ENCODE measurements at regions not wholly inside any gene's neighbourhood (a gene's known extent, or its start where the extent isn't known, plus 50 kb on each side); places are given as distances from the start of the nearest gene placed in this dataset.

- TF ChIP-seq, protein P1, sequence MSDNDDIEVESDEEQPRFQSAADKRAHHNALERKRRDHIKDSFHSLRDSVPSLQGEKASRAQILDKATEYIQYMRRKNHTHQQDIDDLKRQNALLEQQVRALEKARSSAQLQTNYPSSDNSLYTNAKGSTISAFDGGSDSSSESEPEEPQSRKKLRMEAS (IDR thresholded peaks at IDR 0.05; ENCODE audit: low read depth, low read length): no peak
- TF ChIP-seq STAT1 (conservative IDR thresholded peaks at IDR 0.05) (no peak), EZH2 (IDR thresholded peaks at IDR 0.05; ENCODE audit: borderline replicate concordance, control insufficient read depth, low read depth, low read length) (no peak), POLR2A (IDR thresholded peaks at IDR 0.05; ENCODE audit: low read depth, low read length) (no peak), RCOR1 (conservative IDR thresholded peaks at IDR 0.05; ENCODE audit: low read depth, low read length) (no peak), TAF1 (IDR thresholded peaks at IDR 0.05; ENCODE audit: borderline replicate concordance, low read depth, low read length) (no peak), SUPT20H (IDR thresholded peaks at IDR 0.05; ENCODE audit: borderline replicate concordance, control insufficient read depth, low read depth, low read length) (no peak), YY1 (IDR thresholded peaks at IDR 0.05; ENCODE audit: low read depth, low read length) (no peak), USF1 (IDR thresholded peaks at IDR 0.05; ENCODE audit: borderline replicate concordance, extremely low read length, insufficient read depth, low read depth, low read length) (no peak), HDGF (IDR thresholded peaks at IDR 0.05) (no peak), HDAC2 (IDR thresholded peaks at IDR 0.05) (no peak), SMAD5 (IDR thresholded peaks at IDR 0.05; ENCODE audit: low read depth) (no peak), SIX5 (IDR thresholded peaks at IDR 0.05; ENCODE audit: low read depth, low read length, severe bottlenecking) (no peak)
- TF ChIP-seq, protein P2, sequence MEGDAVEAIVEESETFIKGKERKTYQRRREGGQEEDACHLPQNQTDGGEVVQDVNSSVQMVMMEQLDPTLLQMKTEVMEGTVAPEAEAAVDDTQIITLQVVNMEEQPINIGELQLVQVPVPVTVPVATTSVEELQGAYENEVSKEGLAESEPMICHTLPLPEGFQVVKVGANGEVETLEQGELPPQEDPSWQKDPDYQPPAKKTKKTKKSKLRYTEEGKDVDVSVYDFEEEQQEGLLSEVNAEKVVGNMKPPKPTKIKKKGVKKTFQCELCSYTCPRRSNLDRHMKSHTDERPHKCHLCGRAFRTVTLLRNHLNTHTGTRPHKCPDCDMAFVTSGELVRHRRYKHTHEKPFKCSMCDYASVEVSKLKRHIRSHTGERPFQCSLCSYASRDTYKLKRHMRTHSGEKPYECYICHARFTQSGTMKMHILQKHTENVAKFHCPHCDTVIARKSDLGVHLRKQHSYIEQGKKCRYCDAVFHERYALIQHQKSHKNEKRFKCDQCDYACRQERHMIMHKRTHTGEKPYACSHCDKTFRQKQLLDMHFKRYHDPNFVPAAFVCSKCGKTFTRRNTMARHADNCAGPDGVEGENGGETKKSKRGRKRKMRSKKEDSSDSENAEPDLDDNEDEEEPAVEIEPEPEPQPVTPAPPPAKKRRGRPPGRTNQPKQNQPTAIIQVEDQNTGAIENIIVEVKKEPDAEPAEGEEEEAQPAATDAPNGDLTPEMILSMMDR (IDR thresholded peaks at IDR 0.05 in 2 of 3, conservative IDR thresholded peaks at IDR 0.05 in 1 of 3; ENCODE audit: control insufficient read depth in 2 of 3, extremely low read depth in 1 of 3, insufficient read depth in 1 of 3, low read depth in 3 of 3, low read length in 3 of 3): no peak
Observed at GRCh38 chr5:117615226-117615625, 1040.6 kb upstream of the SEMA6A start.

All from GM12878 (cell line).